NCI-H345 treated with DMSO at 0.1 percent for 48 hours (cell line): ENCODE measurements at regions not wholly inside any gene's neighbourhood (a gene's known extent, or its start where the extent isn't known, plus 50 kb on each side); places are given as distances from the start of the nearest gene placed in this dataset.

ENCODE experiments used
- DNase-seq: peaks from one replicate; lab custom pipeline; 2025; ENCODE audit not compliant: unreplicated experiment; lab: John Stamatoyannopoulos, UW

GRCh38 chr1:230517326-230517725 lies 91.2 kb upstream of the PGBD5 start:
- no peak for DNase-seq

GRCh38 chr1:230516889-230517288 lies 90.8 kb upstream of the PGBD5 start:
- no peak for DNase-seq

- no peak for DNase-seq
Measured at GRCh38 chr1:230515451-230516145, 89.5 kb upstream of the PGBD5 start.

GRCh38 chr1:230510496-230510895 lies 84.4 kb upstream of the PGBD5 start:
- no peak for DNase-seq

- no peak for DNase-seq
Measured at GRCh38 chr1:230509281-230509977, 83.3 kb upstream of the PGBD5 start.

- no peak for DNase-seq
Measured at GRCh38 chr1:230507666-230508402, 81.7 kb upstream of the PGBD5 start.

GRCh38 chr1:230507236-230507635 lies 81.1 kb upstream of the PGBD5 start:
- no peak for DNase-seq

- DNase-seq, result no peak
Measured at GRCh38 chr1:230506451-230506850, 80.3 kb upstream of the PGBD5 start.

- DNase-seq, result no peak
Measured at GRCh38 chr1:230504310-230504709, 78.2 kb upstream of the PGBD5 start.

GRCh38 chr1:230503726-230504125 lies 77.6 kb upstream of the PGBD5 start:
- no peak for DNase-seq

GRCh38 chr1:230502996-230503395 lies 76.9 kb upstream of the PGBD5 start:
- DNase-seq, result no peak

GRCh38 chr1:230502306-230502705 lies 76.2 kb upstream of the PGBD5 start:
- no peak for DNase-seq

- DNase-seq, result no peak
Measured at GRCh38 chr1:230501849-230502248, 75.7 kb upstream of the PGBD5 start.

- no peak for DNase-seq
Measured at GRCh38 chr1:230501242-230501641, 75.1 kb upstream of the PGBD5 start.

- DNase-seq, result no peak
Measured at GRCh38 chr1:230500063-230500462, 73.9 kb upstream of the PGBD5 start.

- DNase-seq, result no peak
Measured at GRCh38 chr1:230499496-230499895, 73.4 kb upstream of the PGBD5 start.

- DNase-seq, result peak; percentile 32
Measured at GRCh38 chr1:230498704-230499103, 72.6 kb upstream of the PGBD5 start.

- DNase-seq, result no peak
Measured at GRCh38 chr1:230496451-230496850, 70.3 kb upstream of the PGBD5 start.

- no peak for DNase-seq
Measured at GRCh38 chr1:230495891-230496385, 69.8 kb upstream of the PGBD5 start.

- DNase-seq, result no peak
Measured at GRCh38 chr1:230495076-230495475, 68.9 kb upstream of the PGBD5 start.

GRCh38 chr1:230494514-230494913 lies 68.4 kb upstream of the PGBD5 start:
- DNase-seq, result no peak

GRCh38 chr1:230494026-230494425 lies 67.9 kb upstream of the PGBD5 start:
- DNase-seq, result no peak
